DOHH2 (cell line): ENCODE measurements at regions not wholly inside any gene's neighbourhood (a gene's known extent, or its start where the extent isn't known, plus 50 kb on each side); places are given as distances from the start of the nearest gene placed in this dataset.

Source experiments
- H3F3A ChIP-seq: fragments of 200-600 bp; sonication (generic), shearing (Covaris generic); 2 replicates; pipeline ENCODE4 v1.6.0; 2016; ENCODE audit warnings: antibody characterized with exemption, mild to moderate bottlenecking; ENCODE audit not compliant: control insufficient read depth, insufficient read depth
- H3K27ac ChIP-seq: fragments of 200-600 bp; sonication (generic); 2 replicates; pipeline ENCODE4 v1.5.1; 2014; ENCODE audit warnings: low read depth, mild to moderate bottlenecking, low read length, moderate library complexity
- H3K27me3 ChIP-seq: fragments of 200-600 bp; sonication (generic); 2 replicates; pipeline ENCODE4 v1.6.1; 2014; ENCODE audit warnings: mild to moderate bottlenecking, low read length, mixed read lengths; ENCODE audit not compliant: control insufficient read depth
- H3K36me3 ChIP-seq: fragments of 200-600 bp; sonication (generic); 2 replicates; pipeline ENCODE4 v1.6.1; 2014; ENCODE audit warnings: mild to moderate bottlenecking, low read length, moderate library complexity, mixed read lengths; ENCODE audit not compliant: control insufficient read depth
- H3K4me1 ChIP-seq: fragments of 200-600 bp; sonication (generic); 2 replicates; pipeline ENCODE4 v1.6.1; 2014; ENCODE audit warnings: mild to moderate bottlenecking, low read length, mixed read lengths; ENCODE audit not compliant: control insufficient read depth
- H3K4me2 ChIP-seq: fragments of 200-600 bp; sonication (generic); 2 replicates; pipeline ENCODE4 v1.6.0; 2014; ENCODE audit warnings: mild to moderate bottlenecking, low read length, moderate library complexity
- H3K4me3 ChIP-seq: fragments of 200-600 bp; sonication (generic); 2 replicates; pipeline ENCODE4 v1.5.1; 2014; ENCODE audit warnings: mild to moderate bottlenecking, low read length, mixed read lengths
- H3K79me2 ChIP-seq: fragments of 200-600 bp; sonication (generic); 2 replicates; pipeline ENCODE4 v1.6.1; 2014; ENCODE audit warnings: mild to moderate bottlenecking, low read length, mixed read lengths; ENCODE audit not compliant: control insufficient read depth
- H3K9me2 ChIP-seq: fragments of 200-600 bp; sonication (generic); replicated peaks from 2 replicates; pipeline ENCODE4 v1.6.1; 2014; ENCODE audit warnings: mild to moderate bottlenecking, low read length, mixed read lengths; ENCODE audit not compliant: control insufficient read depth
- H3K9me3 ChIP-seq: fragments of 200-600 bp; sonication (generic); 2 replicates; pipeline ENCODE4 v1.6.1; 2014; ENCODE audit warnings: antibody characterized with exemption, low read length, mixed read lengths; ENCODE audit not compliant: control insufficient read depth, insufficient read depth
- H4K20me1 ChIP-seq: fragments of 200-600 bp; sonication (generic); 2 replicates; pipeline ENCODE4 v1.6.0; 2014; ENCODE audit warnings: low read depth, mild to moderate bottlenecking, antibody characterized with exemption, low read length, moderate library complexity; ENCODE audit not compliant: control insufficient read depth, insufficient read depth
- CTCF ChIP-seq: fragments of 200-600 bp; sonication (generic); IDR thresholded peaks from one replicate; pipeline ENCODE4 v1.5.1; 2014; ENCODE audit warnings: antibody characterized with exemption, mild to moderate bottlenecking, low read depth, low read length; ENCODE audit not compliant: poor library complexity, severe bottlenecking
- EZH2phosphoT487 ChIP-seq: fragments of 200-600 bp; sonication (generic); IDR thresholded peaks from 2 replicates; pipeline ENCODE4 v1.6.1; 2017; ENCODE audit warnings: borderline replicate concordance, mild to moderate bottlenecking, antibody characterized with exemption, low read length, moderate library complexity, mixed read lengths

DNA sequence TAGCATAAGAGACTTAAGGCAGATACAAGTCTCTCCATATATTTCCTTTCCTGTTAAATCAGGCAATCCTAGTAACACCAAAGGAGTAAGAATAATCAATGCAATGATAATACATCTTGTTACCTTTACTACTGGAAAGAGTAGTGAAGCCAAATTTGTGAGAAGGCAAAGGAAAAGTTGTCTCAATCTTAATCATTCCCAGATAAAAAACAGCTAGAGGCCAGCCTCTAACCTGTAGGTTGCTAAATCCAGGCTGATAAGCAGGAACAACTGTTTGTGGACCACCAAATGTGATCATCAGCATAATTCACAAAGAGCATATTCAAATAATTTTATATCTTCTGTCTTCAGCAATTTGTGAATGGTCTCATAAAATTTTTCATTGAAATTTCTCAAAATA is 189.2 kb upstream of the ADGRB3 start:
- Histone ChIP-seq H3K4me3 (no peak overlapping the region), H3K9me3 (no peaks in the 10 kb centered on the region), H3K4me2 (no peak overlapping the region), H3K79me2 (no peaks in the 10 kb centered on the region), H3K27me3 (no peaks in the 10 kb centered on the region), H3K4me1 (no peaks in the 10 kb centered on the region), H3F3A (no peaks in the 10 kb centered on the region), H3K9me2 (no peaks in the 10 kb centered on the region), H3K27ac (no peak overlapping the region), H3K36me3 (no peaks in the 10 kb centered on the region), H4K20me1 (no peaks in the 10 kb centered on the region)
- TF ChIP-seq CTCF (no peak), EZH2phosphoT487 (no peak)

GRCh38 chr6:68443704-68444103 is 191.4 kb upstream of the ADGRB3 start:
- Histone ChIP-seq H3K36me3 (no peaks in the 10 kb centered on the region), H3K4me3 (no peak overlapping the region), H3F3A (no peaks in the 10 kb centered on the region), H3K9me2 (no peaks in the 10 kb centered on the region), H3K9me3 (no peaks in the 10 kb centered on the region), H3K79me2 (no peaks in the 10 kb centered on the region), H3K4me2 (no peak overlapping the region), H3K4me1 (no peaks in the 10 kb centered on the region), H3K27me3 (no peaks in the 10 kb centered on the region), H4K20me1 (no peaks in the 10 kb centered on the region), H3K27ac (no peak overlapping the region)
- TF ChIP-seq EZH2phosphoT487 (no peak), CTCF (no peak)

DNA sequence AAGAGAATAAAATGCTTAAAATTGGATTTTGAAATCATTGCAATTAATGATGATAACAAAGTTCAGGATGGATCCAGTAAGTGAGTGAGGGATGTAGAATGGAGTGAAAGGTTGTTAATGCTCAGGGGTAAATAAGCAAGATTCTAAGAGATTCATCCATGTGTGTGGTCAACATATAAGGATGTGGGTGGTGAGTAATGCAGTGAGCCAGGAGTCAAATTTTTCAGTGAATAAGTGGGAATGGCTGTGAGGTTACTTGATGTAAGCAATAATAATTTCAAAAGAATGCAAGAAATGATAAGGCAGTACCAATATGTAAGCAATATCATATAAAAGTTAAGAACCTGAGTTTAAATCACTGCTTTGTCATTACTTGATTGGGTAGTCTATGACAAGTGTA is 207.5 kb upstream of the ADGRB3 start:
- H3K9me2 ChIP-seq, result no peaks in the 10 kb centered on the region
- no peaks in the 10 kb centered on the region for H4K20me1 ChIP-seq
- H3K4me3 ChIP-seq, result no peak overlapping the region
- no peaks in the 10 kb centered on the region for H3K9me3 ChIP-seq
- no peaks in the 10 kb centered on the region for H3K4me1 ChIP-seq
- no peaks in the 10 kb centered on the region for H3F3A ChIP-seq
- no peak overlapping the region for H3K27ac ChIP-seq
- H3K36me3 ChIP-seq, result no peaks in the 10 kb centered on the region
- TF ChIP-seq CTCF (no peak), EZH2phosphoT487 (no peak)
- no peaks in the 10 kb centered on the region for H3K27me3 ChIP-seq
- no peaks in the 10 kb centered on the region for H3K79me2 ChIP-seq
- no peak overlapping the region for H3K4me2 ChIP-seq

- Histone ChIP-seq H3K36me3 (no peaks in the 10 kb centered on the region), H3K4me3 (no peak overlapping the region), H3K9me2 (no peaks in the 10 kb centered on the region), H3K4me1 (no peaks in the 10 kb centered on the region), H3K27me3 (no peaks in the 10 kb centered on the region), H3K9me3 (no peaks in the 10 kb centered on the region), H3K4me2 (no peak overlapping the region), H3K27ac (no peak overlapping the region), H4K20me1 (no peaks in the 10 kb centered on the region), H3K79me2 (no peaks in the 10 kb centered on the region), H3F3A (no peaks in the 10 kb centered on the region)
- TF ChIP-seq EZH2phosphoT487, result no peak
- TF ChIP-seq CTCF, result no peak
These were observed 225.1 kb upstream of the ADGRB3 start for GRCh38 chr6:68410021-68410420.
